ENCODE measurements at regions not wholly inside any gene's neighbourhood (a gene's known extent, or its start where the extent isn't known, plus 50 kb on each side); places are given as distances from the start of the nearest gene placed in this dataset.
"Not testable (repeated sequence)": the region's sequence is repeated elsewhere in the genome, so short reads cannot be mapped to it uniquely, and the experiment has no call there.

DNA sequence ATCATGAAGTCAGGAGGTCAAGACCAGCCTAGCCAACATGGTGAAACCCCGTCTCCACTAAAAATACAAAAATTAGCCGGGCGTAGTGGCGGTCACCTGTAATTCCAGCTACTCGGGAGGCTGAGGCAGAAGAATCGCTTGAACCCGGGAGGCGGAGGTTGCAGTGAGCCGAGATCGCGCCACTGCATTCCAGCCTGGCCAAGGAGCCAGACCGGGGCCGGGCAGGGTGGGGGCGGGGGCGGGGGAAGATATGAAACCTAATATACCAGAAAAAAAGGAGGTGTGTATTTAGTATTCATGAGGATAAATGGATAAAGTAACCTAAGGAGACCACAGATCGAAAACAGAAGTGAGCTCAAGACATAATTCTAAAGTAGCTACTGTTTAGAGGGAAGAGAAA is 186.5 kb upstream of the KCND2 start:
- not testable (repeated sequence) for DNase-seq (ENCODE audit: low read depth)

DNA sequence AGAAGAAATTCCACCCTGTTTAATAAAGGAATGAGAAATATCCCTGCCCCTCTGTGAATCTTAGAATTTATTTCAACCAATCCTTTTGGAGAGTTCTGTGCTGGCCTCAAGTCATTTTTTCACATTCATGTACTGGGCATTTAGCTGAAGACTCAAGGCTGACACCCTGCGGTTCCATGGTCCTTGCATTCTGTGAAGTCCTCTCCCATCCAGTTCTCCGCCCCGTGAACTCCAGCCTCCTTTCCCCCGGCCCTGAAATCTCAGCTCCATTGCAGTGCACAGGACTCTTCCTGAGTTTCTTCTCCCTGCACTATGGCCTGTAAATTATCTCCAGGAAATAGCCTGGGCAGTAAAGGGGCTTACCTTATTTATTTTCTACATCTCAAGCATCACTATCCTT is 183.0 kb upstream of the KCND2 start:
- no peak for DNase-seq (ENCODE audit: low read depth)

DNA sequence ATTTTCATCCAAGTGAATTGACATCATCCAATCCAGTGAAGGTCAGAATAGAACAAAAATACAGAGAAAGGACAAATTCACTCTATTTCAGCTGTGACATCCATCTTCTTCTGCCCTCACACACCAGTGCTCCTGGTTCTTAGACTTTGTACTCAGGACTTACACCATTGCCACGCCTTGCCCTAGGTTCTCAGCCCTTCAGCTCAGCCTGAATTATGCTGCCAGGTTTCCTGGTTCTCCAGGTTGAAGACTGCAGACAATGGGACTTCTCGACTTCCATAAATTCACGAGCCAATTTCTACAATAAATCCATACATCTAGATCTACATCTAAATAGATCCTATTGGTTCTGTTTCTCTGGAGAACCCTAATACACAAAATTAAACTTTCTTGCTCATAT is 181.2 kb upstream of the KCND2 start:
- no peak for DNase-seq (ENCODE audit: low read depth)

DNA sequence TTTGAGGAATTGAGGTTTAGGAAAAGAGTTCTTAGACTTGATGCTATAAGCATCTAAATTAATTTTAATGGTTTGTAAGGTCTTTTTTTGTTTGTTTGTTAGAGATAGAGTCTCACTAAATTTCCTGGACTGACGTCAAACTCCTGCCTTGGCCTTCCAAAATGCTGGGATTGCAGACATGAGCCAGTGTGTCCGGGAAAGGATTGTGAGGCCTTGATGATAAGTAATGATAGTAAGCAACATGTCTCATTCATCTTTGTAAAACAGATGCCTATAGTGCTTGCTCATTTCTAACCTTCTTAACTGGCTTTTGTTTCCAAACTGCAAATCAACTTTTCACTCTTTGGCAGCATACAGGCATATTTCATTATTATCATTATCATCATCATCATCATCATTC is 176.0 kb upstream of the KCND2 start:
- no peak for DNase-seq (ENCODE audit: low read depth)

DNA sequence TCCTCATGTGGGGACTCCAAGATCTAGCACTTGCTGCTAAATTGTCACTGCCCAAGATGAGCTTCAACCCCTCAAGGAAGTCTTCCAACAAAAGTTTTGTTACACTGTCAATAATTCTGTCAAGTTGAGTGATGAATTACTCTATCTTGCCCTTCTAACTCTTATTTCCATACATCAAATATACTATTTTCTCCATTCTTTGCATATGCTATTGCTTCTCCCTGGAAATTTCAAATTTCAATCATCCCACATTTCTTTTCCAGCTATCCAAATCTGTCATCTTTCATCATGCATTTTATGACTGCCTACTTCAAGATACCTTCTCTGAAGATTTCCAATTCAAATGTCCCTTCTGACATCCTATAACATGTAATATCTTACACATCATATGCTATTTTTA is 175.2 kb upstream of the KCND2 start:
- no peak for DNase-seq (ENCODE audit: low read depth)

DNA sequence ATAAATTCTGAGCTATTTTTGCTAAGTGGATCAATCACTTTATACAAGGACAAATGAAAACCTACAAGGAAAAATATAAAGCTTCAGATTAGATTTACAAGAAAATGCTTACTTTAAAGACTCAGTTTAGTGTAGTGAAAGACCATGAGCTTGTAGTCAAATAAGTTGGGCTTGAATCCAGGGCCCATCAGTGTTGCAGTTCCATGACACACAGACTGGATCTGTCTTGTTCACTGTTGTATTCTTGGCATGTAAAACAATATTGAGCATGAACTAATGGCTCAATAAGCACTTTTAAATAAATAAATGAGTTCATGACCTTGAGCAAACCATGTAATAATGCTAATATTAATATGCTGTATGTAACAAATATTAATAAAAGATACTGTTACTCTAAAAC is 164.6 kb upstream of the KCND2 start:
- no peak for DNase-seq (ENCODE audit: low read depth)

DNA sequence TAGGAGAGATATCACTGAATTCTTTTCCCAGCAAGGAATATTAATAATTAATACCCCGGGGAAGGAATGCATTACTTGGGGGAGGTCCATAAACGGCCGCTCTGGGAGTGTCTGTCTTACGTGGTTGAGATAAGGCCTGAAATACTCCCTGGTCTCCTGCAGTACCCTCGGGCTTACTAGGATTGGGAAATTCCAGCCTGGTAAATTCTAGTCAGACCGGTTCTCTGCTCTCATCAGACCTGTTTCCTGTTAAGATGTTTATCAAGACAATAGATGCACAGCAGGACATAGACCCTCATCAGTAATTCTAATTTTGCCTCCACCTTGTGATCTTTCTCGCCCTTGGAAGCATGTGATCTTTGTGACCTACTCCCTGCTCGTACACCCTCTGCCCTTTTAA is 162.8 kb upstream of the KCND2 start:
- DNase-seq (ENCODE audit: low read depth): no peak

DNA sequence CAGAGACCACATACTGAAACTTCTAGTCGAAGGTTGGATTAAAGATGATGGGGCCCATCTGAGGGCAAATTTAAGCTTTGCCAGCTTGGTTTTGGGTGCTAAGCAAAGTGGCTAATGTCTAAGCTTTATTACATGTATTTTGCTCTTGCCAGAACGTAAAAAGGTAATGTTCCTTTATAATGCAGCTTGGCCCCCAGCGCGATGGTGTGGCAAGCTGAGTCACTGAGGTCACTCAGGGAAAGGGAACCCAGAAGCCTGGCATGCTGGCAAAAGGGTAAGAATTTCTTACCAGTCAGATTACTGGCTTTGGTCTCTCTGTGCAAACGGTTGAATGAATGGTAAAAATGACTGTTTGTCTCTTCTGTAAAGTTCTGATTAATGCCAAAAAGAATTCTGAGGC is 158.3 kb upstream of the KCND2 start:
- no peak for DNase-seq (ENCODE audit: low read depth)

DNA sequence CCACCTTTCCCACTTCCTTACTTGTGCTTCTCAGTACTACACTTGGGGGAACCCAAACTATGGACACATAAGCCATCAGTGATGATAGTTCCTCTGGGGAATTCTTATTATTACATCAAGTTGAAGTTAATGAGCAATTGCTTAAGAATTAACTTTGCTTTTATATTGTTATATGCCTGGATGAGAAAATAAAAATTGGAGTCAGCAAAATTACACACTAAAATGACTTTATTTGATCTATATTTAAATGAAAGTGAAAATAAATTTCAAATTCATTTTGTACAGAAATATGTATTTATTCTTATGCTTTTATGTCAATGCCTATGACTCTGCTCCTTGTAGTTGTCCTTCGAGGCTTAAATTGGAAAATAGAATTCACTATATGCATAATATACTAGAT is 149.4 kb upstream of the KCND2 start:
- no peak for DNase-seq (ENCODE audit: low read depth)

DNA sequence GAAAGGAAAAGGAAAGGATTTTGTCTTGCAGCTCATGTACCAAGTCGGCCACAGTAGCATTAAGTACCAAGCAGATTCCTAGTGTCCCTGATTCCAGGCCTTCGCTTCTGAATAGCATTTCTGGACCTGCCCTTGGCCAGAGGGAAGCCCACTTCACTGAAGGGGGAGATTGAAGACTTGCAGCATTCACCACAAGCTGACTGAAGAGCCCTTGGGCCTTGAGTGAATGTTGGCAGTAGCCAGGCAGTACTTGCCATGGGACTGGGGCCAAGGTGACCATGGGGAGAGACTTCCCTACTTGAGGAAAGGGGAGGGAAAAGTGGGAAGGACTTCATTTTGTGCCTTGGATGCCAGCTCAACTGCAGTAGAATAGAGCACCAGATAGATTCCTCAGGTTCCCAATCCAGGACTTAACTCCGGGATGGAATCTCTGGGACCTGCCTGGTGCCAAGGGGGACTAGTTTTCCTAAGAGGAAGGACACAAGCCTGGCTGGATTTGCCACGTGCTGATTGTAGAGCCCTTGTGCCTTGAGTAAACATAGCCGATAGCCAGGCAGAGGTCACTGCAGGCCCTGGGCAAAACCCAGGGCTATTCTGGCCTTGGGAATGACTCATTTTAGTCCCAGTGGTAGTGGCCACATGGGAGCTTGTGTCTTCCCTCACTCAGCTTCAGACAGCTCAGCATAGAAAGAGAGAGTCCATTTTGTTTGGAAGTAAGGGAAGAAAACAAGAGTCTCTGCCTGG is 141.7 kb upstream of the KCND2 start:
- no peak for DNase-seq (ENCODE audit: low read depth)

DNA sequence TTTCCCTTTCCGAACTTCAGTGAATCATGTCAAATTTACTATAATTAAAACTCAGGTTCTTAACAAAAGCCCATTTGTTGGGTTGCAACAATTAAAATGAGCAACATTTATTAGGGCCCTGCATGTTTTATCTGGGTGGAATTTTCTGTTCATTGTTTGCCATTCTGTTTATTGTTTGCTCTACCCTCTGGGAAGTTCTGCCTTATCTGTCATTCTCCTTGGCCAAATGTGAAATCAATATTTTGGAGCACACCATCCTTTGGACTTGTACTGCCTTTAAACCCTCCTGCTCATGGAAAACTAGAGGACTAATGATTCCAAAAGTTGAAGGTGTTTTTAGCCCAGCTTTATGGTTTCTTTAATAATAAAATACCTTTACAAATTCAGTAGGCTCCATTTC is 134.5 kb upstream of the KCND2 start:
- DNase-seq (ENCODE audit: low read depth): no peak

DNA sequence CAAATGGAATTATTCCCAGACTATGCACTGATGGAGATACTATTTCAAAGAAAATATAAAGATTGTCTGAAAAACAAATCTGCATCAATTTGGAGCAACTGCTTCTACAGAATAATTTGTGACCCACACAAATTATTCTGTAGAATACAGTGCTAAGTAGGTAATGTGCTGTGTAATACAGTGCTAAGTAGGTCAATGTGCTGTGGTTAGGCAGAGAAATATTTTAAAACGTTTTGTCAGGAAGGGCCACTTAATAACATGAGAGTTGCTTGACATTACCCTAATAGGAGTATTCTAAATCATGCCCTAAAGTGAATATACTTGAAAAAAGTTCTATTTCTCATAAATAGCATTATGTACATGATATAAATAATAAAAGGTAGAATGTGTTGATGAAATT is 116.5 kb upstream of the KCND2 start:
- DNase-seq (ENCODE audit: low read depth): no peak

DNA sequence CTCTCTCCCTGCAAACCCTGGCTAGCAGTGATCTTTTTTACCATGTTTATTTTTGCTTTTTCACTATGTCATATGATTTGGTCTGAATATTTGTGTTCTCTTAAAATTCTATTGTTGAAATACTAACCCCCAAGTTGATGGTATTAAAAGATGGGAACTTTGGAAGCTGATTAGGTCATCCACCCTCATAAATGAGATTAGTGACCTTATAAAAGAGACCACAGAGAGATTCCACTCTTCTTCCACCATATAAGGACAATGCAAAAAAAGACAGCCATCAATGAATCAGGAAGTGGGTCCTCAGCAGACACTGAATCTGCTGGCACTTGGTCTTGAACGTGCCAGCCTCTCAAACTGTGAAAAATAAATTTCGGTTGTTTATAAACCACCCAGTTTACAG is 112.8 kb upstream of the KCND2 start:
- DNase-seq (ENCODE audit: low read depth): no peak

DNA sequence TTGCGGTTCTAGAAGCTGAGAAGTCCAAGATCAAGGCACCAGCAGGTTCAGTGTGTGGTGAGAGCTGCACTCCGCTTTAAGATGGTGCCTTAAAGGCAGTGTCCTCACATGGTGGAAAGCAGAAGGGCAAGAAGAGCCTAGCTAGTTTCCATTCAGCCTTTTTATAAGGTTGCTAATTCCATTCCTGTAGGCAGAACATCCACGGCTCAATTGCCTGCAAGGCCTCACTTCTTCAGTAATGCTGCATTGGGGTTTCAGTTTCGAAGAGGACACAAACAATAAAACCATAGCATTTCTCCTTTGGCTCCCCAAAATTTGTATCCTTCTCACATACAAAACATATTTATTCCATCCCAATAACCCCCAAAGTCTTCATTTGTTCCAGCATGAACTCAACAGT is 109.5 kb upstream of the KCND2 start:
- no peak for DNase-seq (ENCODE audit: low read depth)

DNA sequence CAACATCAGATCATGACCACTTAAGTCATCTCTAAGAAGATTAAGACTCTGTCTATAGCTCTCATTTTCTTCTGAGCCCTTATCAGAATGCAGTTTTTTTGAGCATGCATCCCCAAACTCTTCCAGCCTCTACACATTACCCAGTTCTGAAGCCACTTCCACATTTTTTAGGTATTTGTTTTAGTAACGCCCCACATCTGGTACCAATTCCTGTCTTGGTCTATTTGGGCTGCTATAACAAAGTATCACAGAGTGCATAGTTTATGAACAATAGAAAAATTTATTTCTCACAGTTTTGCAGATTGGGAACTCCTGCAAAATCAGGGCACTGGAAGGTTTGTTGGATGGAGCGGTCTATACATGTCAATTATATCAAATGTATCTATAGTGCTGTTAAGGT is 107.7 kb upstream of the KCND2 start:
- no peak for DNase-seq (ENCODE audit: low read depth)

DNA sequence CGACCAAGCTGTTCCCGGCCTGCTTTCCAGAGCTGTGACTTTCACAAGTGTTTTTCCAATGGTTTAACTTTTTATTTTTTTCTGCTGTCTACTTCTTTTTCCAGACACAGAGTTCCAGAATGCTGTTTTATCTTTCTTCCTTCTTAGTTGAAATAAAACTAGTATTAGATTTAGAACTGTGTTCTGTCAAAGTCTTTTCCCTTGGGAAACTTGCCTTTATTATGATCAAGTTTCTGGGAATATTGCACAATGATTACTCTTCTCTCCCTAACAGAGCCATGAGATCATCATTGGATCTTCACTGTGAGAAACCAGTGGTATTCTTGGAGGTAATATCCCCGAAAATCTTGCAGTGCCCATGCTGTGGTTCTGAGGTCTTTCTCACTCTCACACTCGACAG is 104.9 kb upstream of the KCND2 start:
- DNase-seq (ENCODE audit: low read depth): no peak

DNA sequence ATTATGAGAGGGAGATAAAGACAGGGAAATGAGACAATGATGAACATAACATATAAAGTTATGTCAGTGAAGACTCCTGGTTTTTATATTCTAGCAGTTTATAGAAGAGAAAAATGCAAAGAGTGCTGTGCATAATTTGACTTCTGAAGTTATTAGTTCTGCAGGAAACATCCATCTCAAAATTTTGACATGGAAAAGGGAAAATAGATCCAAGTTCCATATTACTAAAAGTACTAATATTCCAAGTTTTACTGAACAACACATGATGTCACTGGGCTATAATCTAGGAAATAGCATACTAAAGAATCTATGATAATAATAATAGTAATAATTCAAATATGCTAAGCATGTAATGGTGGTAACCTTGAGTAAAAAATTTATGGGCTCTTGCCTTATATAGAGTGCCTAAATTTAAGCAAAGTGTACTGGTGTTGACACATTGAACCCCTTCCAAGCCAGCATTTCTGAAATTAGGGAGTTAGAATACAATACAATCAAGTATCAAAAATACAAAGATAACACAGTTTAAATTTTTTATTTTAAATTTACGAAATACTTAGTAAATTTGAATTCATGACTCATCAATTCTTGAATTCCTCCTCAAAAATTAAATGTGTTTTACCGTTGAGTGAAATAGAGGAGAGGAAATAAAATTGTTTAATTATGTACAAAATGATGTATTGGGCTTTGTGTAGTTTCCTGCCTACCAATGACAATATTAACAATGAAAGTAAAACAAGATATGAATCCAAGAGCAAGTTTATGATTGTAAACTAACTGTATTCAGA is 102.8 kb upstream of the KCND2 start:
- DNase-seq (ENCODE audit: low read depth): no peak

DNA sequence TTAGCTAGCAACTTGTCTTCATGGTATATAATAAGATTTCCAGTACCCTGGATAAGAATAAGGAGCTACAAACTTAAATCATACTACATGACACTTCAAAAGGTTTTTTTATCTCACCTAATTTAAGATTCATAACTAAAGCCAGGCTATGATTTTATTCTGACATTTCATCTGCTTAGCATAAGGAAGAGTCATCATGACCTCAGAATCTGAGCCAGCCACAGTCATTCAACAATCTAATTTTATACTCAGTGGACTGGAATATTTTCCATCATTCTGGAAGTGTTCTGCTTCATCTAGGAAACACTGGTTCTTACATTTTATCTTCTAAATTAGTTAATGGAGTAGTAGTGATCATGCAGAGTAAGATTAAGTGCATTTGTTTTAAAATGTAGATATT is 102.1 kb upstream of the KCND2 start:
- DNase-seq (ENCODE audit: low read depth): no peak

DNA sequence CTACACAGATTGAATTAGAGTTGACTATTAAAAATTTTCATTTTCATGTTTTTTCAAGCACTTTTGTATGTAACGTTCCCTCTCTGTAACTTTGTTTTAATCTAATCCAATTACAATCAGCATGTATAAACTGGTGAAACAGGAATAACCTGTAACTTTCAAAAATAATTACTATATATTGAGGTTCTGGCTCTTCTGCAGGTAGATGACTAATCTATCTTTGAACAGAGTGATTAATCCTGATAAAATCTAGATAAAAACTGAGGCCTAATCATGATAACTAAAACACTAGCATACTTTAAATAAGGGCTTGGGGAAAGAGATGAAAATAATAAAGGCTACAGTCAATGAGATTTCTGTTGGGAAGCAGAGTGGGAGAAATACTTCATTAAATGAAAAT is 101.6 kb upstream of the KCND2 start:
- DNase-seq (ENCODE audit: low read depth): no peak

DNA sequence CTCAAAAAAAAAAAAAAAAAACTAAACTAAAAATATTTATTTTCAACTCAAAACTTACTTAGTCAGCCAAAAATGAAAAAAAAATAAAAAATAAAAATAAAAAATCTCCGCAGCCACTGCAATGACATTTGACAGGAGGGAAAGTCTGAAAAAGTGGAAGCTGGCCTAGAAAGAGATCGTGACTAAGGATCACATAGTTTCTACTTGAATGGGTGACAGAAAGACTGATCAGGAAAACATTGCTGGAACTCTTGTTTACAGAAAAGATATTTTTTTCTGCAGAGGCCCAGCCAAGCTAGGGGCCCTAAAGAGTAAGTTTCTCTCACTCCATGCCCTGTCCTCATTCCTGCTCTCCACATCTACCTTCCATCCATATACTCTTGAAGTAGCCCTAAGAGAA is 92.8 kb upstream of the KCND2 start:
- DNase-seq (ENCODE audit: low read depth): no peak

DNA sequence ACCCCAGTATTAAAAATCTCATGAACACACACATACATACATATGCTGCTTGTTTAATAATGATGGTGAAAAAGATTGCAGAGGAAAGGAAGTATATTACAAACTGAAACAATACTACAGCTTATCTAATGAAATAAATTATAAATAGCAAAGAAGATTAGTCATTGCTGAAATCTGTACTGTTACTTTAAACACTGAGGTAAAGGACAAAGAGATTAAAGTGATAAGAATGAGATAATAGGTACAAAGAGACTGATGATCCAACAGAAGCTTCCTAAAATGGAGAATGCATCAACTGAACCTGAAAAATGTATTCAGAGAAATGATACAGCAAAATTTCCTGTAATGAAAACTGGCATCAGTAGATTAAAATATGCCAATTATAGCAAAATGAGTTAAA is 91.5 kb upstream of the KCND2 start:
- no peak for DNase-seq (ENCODE audit: low read depth)

DNA sequence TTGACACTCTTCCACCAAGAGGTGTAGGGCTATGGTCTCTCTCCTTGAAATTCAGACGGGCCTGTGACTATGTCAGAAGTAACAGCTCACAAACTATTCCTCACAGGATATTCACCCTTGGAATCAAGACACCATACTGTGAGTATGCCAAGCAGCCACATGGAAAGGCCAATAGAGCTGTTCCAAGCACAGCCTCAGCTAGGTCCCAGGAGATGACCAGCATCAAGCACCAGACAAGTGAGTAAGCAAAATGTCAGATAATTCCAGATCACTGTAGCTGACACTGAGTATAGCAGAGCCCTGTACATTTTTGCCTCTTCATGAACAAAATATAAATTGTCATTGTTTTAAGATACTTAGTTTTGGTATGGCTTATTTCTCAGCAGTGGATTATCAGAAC is 88.1 kb upstream of the KCND2 start:
- DNase-seq (ENCODE audit: low read depth): no peak

DNA sequence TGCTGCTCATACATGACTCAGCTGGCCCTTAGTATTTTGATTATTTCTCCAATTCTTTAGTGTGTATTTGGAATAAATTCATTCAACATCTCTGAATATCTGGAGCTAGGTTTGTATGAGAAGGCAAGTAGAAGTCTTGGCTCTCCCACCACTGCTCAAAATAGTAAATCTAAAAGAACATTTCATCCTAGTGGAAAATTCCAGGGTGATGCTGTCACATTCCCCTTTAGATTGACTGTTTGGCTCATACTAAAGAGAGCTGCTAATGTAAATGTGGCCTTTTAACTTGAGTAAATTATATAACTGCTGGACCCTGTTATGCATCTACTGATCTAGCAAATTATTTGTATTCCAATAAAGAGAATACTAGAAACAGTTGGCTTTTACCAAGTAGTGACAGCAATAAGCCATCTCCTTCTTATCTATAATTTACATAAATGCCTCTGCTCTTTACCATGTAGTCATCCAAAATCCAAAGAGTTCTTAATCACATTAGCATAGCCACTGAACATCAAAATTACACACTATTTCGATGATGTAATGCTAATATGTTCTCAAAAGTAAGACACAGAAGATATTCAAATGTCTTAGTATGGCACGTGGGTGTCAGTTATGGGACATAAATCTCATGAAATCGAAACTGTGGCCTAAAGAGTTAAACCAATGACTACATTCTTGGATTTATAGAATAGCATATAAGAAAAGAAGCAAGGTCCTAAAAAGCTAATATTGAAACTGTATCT is 86.9 kb upstream of the KCND2 start:
- no peak for DNase-seq (ENCODE audit: low read depth)

All from activated T-cell treated with anti-CD3 and anti-CD28 coated beads for 24 hours (primary cell).